ENCODE measurements at regions not wholly inside any gene's neighbourhood (a gene's known extent, or its start where the extent isn't known, plus 50 kb on each side); places are given as distances from the start of the nearest gene placed in this dataset.

- Histone ChIP-seq H3K36me3 (replicated peaks in 1 of 2) (no peaks in the 10 kb centered on the region), H3K27ac (no peak overlapping the region), H3K4me3 (no peak overlapping the region), H3K27me3 (no peaks in the 10 kb centered on the region), H3K9me3 (replicated peaks in 1 of 3) (no peaks in the 10 kb centered on the region), H3K4me1 (replicated peaks in 1 of 2) (no peaks in the 10 kb centered on the region)
- TF ChIP-seq CTCF (IDR thresholded peaks at IDR 0.05) (no peak), POLR2A (IDR thresholded peaks at IDR 0.05) (no peak)
- 82 to 87% (median 86%) methylated on average over 7 of the region's 7 CpGs for WGBS, 4 donors
- intact Hi-C loops (cut with DNase I) = no loop called here
- no peak for DNase-seq
These were observed 375.0 kb downstream of the RNF144A start for GRCh38 chr2:7292154-7292691.

GRCh38 chr2:7309582-7309981, 392.4 kb downstream of the RNF144A start:
- no peak overlapping the region for H3K27ac ChIP-seq
- H3K36me3 ChIP-seq (replicated peaks in 1 of 2) = no peaks in the 10 kb centered on the region
- H3K4me1 ChIP-seq (replicated peaks in 1 of 2) = no peaks in the 10 kb centered on the region
- DNase-seq = no peak
- WGBS, 4 donors = 92 to 95% (median 94%) methylated on average over 6 of the region's 6 CpGs
- intact Hi-C loops (cut with DNase I) = no loop called here
- no peak overlapping the region for H3K4me3 ChIP-seq
- no peaks in the 10 kb centered on the region for H3K27me3 ChIP-seq
- H3K9me3 ChIP-seq (replicated peaks in 1 of 3) = no peaks in the 10 kb centered on the region
- no peak for TF ChIP-seq CTCF (IDR thresholded peaks at IDR 0.05)
- TF ChIP-seq POLR2A (IDR thresholded peaks at IDR 0.05) = no peak

GRCh38 chr2:7324706-7325105, 407.5 kb downstream of the RNF144A start:
- Histone ChIP-seq H3K9me3 (replicated peaks in 1 of 3) (no peaks in the 10 kb centered on the region), H3K4me3 (no peak overlapping the region), H3K27ac (no peak overlapping the region), H3K4me1 (replicated peaks in 1 of 2) (no peaks in the 10 kb centered on the region), H3K27me3 (no peaks in the 10 kb centered on the region), H3K36me3 (replicated peaks in 1 of 2) (no peaks in the 10 kb centered on the region)
- TF ChIP-seq POLR2A (IDR thresholded peaks at IDR 0.05) (no peak), CTCF (IDR thresholded peaks at IDR 0.05) (no peak)
- 54 to 78% (median 64%) methylated on average over 15 to 24 of the region's 24 CpGs for WGBS, 4 donors
- DNase-seq = no peak
- intact Hi-C loops (cut with DNase I) = no loop called here

GRCh38 chr2:7325186-7325585, 408.0 kb downstream of the RNF144A start:
- Histone ChIP-seq H3K27ac (no peak overlapping the region), H3K4me3 (no peak overlapping the region), H3K9me3 (replicated peaks in 1 of 3) (no peaks in the 10 kb centered on the region), H3K4me1 (replicated peaks in 1 of 2) (no peaks in the 10 kb centered on the region), H3K27me3 (no peaks in the 10 kb centered on the region), H3K36me3 (replicated peaks in 1 of 2) (no peaks in the 10 kb centered on the region)
- no peak for DNase-seq
- WGBS, 4 donors = 85 to 94% (median 92%) methylated on average over 4 of the region's 4 CpGs
- intact Hi-C loops (cut with DNase I) = no loop called here
- TF ChIP-seq POLR2A (IDR thresholded peaks at IDR 0.05) (no peak), CTCF (IDR thresholded peaks at IDR 0.05) (no peak)

Data from adrenal gland (tissue), 9 donors.